Activated CD8-positive, alpha-beta T cell treated with anti-CD3 and anti-CD28 coated beads for 36 hours (primary cell): ENCODE measurements at regions not wholly inside any gene's neighbourhood (a gene's known extent, or its start where the extent isn't known, plus 50 kb on each side); places are given as distances from the start of the nearest gene placed in this dataset.

Source experiments
- ATAC-seq: fragments of 200-7000 bp; cut with Tn5 transposase; one replicate; pipeline ENCODE4 v1.10.0; 2021; ENCODE audit warnings: mild to moderate bottlenecking, moderate library complexity
- CTCF ChIA-PET: fragments of 350-600 bp; sonication (Branson Sonifier 250); formaldehyde crosslinking; loops from one replicate; lab custom pipeline; 2021; ENCODE audit warnings: antibody characterized with exemption; lab: Charles Lee
- POLR2A ChIA-PET: fragments of 350-600 bp; sonication (Branson Sonifier 250); formaldehyde crosslinking; loops from one replicate; lab custom pipeline; 2021; ENCODE audit warnings: antibody characterized with exemption; lab: Charles Lee
- DNase-seq: peaks from one replicate; pipeline ENCODE4 v3.0.0-alpha.2; 2020
- H3K27ac Mint-ChIP-seq: one replicate; pipeline ENCODE4 v1.8.0; 2021; ENCODE audit warnings: mild to moderate bottlenecking, mixed read lengths
- H3K27me3 Mint-ChIP-seq: one replicate; pipeline ENCODE4 v1.8.0; 2021; ENCODE audit warnings: mixed read lengths
- H3K36me3 Mint-ChIP-seq: one replicate; pipeline ENCODE4 v1.8.0; 2021; ENCODE audit warnings: low read depth, mixed read lengths
- H3K4me1 Mint-ChIP-seq: one replicate; pipeline ENCODE4 v1.8.0; 2021; ENCODE audit warnings: low read depth, mixed read lengths
- H3K4me3 Mint-ChIP-seq: one replicate; pipeline ENCODE4 v1.8.0; 2021; ENCODE audit warnings: mild to moderate bottlenecking, moderate library complexity, mixed read lengths
- H3K9me3 Mint-ChIP-seq: one replicate; pipeline ENCODE4 v1.8.0; 2021; ENCODE audit warnings: mixed read lengths
- CTCF ChIP-seq: fragments of 200-600 bp; IDR thresholded peaks from one replicate; pipeline ENCODE4 v1.8.0; 2022; ENCODE audit warnings: antibody characterized with exemption, mild to moderate bottlenecking
- intact Hi-C: fragments of 100-400 bp; cut with micrococcal nuclease; formaldehyde crosslinking; loops from one replicate; pipeline ENCODE4 v1.10.0; 2022

GRCh38 chr2:66268756-66269155 is 166.2 kb upstream of the MEIS1 start:
- intact Hi-C loops: no loop called here
- no peaks in the 10 kb centered on the region for H3K4me1 Mint-ChIP-seq
- no peak for DNase-seq
- CTCF ChIA-PET: no interaction called here
- no peak overlapping the region for H3K27ac Mint-ChIP-seq
- H3K9me3 Mint-ChIP-seq: no peaks in the 10 kb centered on the region
- ATAC-seq: no peak
- POLR2A ChIA-PET: no interaction called here
- H3K27me3 Mint-ChIP-seq: no peaks in the 10 kb centered on the region
- no peak for TF ChIP-seq CTCF
- H3K4me3 Mint-ChIP-seq: no peak overlapping the region
- H3K36me3 Mint-ChIP-seq: no peaks in the 10 kb centered on the region

GRCh38 chr2:66264354-66264753 is 170.6 kb upstream of the MEIS1 start:
- H3K36me3 Mint-ChIP-seq: no peaks in the 10 kb centered on the region
- no peak for DNase-seq
- H3K27me3 Mint-ChIP-seq: no peaks in the 10 kb centered on the region
- intact Hi-C loops: no loop called here
- no peak overlapping the region for H3K4me3 Mint-ChIP-seq
- no peaks in the 10 kb centered on the region for H3K4me1 Mint-ChIP-seq
- ChIA-PET POLR2A (no interaction called here), CTCF (no interaction called here)
- no peak overlapping the region for H3K27ac Mint-ChIP-seq
- TF ChIP-seq CTCF: no peak
- ATAC-seq: no peak
- peaks cover 2% of the 10 kb centered on the region for H3K9me3 Mint-ChIP-seq

GRCh38 chr2:66255867-66256266 is 179.1 kb upstream of the MEIS1 start:
- CTCF ChIA-PET: no interaction called here
- no peaks in the 10 kb centered on the region for H3K4me1 Mint-ChIP-seq
- H3K27ac Mint-ChIP-seq: no peak overlapping the region
- POLR2A ChIA-PET: no interaction called here
- intact Hi-C loops: no loop called here
- peaks cover 2% of the 10 kb centered on the region for H3K9me3 Mint-ChIP-seq
- no peaks in the 10 kb centered on the region for H3K36me3 Mint-ChIP-seq
- TF ChIP-seq CTCF: no peak
- no peaks in the 10 kb centered on the region for H3K27me3 Mint-ChIP-seq
- DNase-seq: no peak
- H3K4me3 Mint-ChIP-seq: no peak overlapping the region
- no peak for ATAC-seq

- DNase-seq (no peak), ATAC-seq (no peak)
- intact Hi-C loops: no loop called here
- TF ChIP-seq CTCF: no peak
- no peak overlapping the region for H3K27ac Mint-ChIP-seq
- no peaks in the 10 kb centered on the region for H3K27me3 Mint-ChIP-seq
- ChIA-PET POLR2A (no interaction called here), CTCF (no interaction called here)
- peaks cover 2% of the 10 kb centered on the region for H3K9me3 Mint-ChIP-seq
- no peak overlapping the region for H3K4me3 Mint-ChIP-seq
- H3K36me3 Mint-ChIP-seq: no peaks in the 10 kb centered on the region
- H3K4me1 Mint-ChIP-seq: no peaks in the 10 kb centered on the region
Observed at GRCh38 chr2:66255136-66255535, 179.8 kb upstream of the MEIS1 start.

GRCh38 chr2:66253066-66253465 is 181.9 kb upstream of the MEIS1 start:
- CTCF ChIA-PET: no interaction called here
- no peaks in the 10 kb centered on the region for H3K36me3 Mint-ChIP-seq
- intact Hi-C loops: no loop called here

More at GRCh38 chr2:66253066-66253465, 181.9 kb upstream of the MEIS1 start:
- TF ChIP-seq CTCF: no peak
- Mint-ChIP-seq H3K27ac (no peak overlapping the region), H3K4me3 (no peak overlapping the region), H3K4me1 (no peaks in the 10 kb centered on the region), H3K9me3 (no peaks in the 10 kb centered on the region), H3K27me3 (no peaks in the 10 kb centered on the region)
- POLR2A ChIA-PET: no interaction called here
- DNase-seq: no peak
- no peak for ATAC-seq
